ENCODE measurements at regions not wholly inside any gene's neighbourhood (a gene's known extent, or its start where the extent isn't known, plus 50 kb on each side); places are given as distances from the start of the nearest gene placed in this dataset.

GRCh38 chr20:60851826-60852704, 400.0 kb upstream of the CDH4 start:
- Histone ChIP-seq H3K4me1 (no peaks in the 10 kb centered on the region), H3K36me3 (no peaks in the 10 kb centered on the region), H3K27me3 (ENCODE audit: low read depth) (peaks cover 38% of the 10 kb centered on the region), H3K4me3 (no peak overlapping the region), H3K27ac (replicated peaks) (no peak overlapping the region), H3K9me3 (replicated peaks) (peaks cover 11% of the 10 kb centered on the region)
- peak; percentile 55 for TF ChIP-seq CTCF (IDR thresholded peaks at IDR 0.05; ENCODE audit: borderline replicate concordance)
- DNase-seq = no peak
- intact Hi-C loops (cut with micrococcal nuclease) = no loop called here

GRCh38 chr20:60857708-60858107, 394.4 kb upstream of the CDH4 start:
- intact Hi-C loops (cut with micrococcal nuclease) = no loop called here
- Histone ChIP-seq H3K9me3 (replicated peaks) (peaks cover 11% of the 10 kb centered on the region), H3K4me3 (no peak overlapping the region), H3K4me1 (no peaks in the 10 kb centered on the region), H3K36me3 (no peaks in the 10 kb centered on the region), H3K27me3 (ENCODE audit: low read depth) (peaks cover 22% of the 10 kb centered on the region), H3K27ac (replicated peaks) (no peak overlapping the region)
- TF ChIP-seq CTCF (IDR thresholded peaks at IDR 0.05; ENCODE audit: borderline replicate concordance) = no peak
- no peak for DNase-seq

- intact Hi-C loops (cut with micrococcal nuclease) = no loop called here
- H3K27ac ChIP-seq (replicated peaks) = no peak overlapping the region
- H3K9me3 ChIP-seq (replicated peaks) = no peaks in the 10 kb centered on the region
- no peak for TF ChIP-seq CTCF (IDR thresholded peaks at IDR 0.05; ENCODE audit: borderline replicate concordance)
- no peaks in the 10 kb centered on the region for H3K4me1 ChIP-seq
- no peaks in the 10 kb centered on the region for H3K36me3 ChIP-seq
- H3K4me3 ChIP-seq = no peak overlapping the region
- no peak for DNase-seq
- peaks cover 64% of the 10 kb centered on the region for H3K27me3 ChIP-seq (ENCODE audit: low read depth)
These were observed 389.5 kb upstream of the CDH4 start for GRCh38 chr20:60862601-60863000.

GRCh38 chr20:60863548-60863947, 388.5 kb upstream of the CDH4 start:
- Histone ChIP-seq H3K4me1 (no peaks in the 10 kb centered on the region), H3K9me3 (replicated peaks) (no peaks in the 10 kb centered on the region), H3K27ac (replicated peaks) (no peak overlapping the region), H3K4me3 (no peak overlapping the region), H3K36me3 (no peaks in the 10 kb centered on the region), H3K27me3 (ENCODE audit: low read depth) (peaks cover 74% of the 10 kb centered on the region)
- intact Hi-C loops (cut with micrococcal nuclease) = no loop called here
- TF ChIP-seq CTCF (IDR thresholded peaks at IDR 0.05; ENCODE audit: borderline replicate concordance) = no peak
- no peak for DNase-seq

GRCh38 chr20:60867589-60867988, 384.5 kb upstream of the CDH4 start:
- no peaks in the 10 kb centered on the region for H3K9me3 ChIP-seq (replicated peaks)
- peaks cover 10% of the 10 kb centered on the region for H3K4me1 ChIP-seq
- H3K4me3 ChIP-seq = no peak overlapping the region
- TF ChIP-seq CTCF (IDR thresholded peaks at IDR 0.05; ENCODE audit: borderline replicate concordance) = no peak
- no peaks in the 10 kb centered on the region for H3K36me3 ChIP-seq
- H3K27me3 ChIP-seq (ENCODE audit: low read depth) = peaks cover 63% of the 10 kb centered on the region
- no peak for DNase-seq
- H3K27ac ChIP-seq (replicated peaks) = no peak overlapping the region
- intact Hi-C loops (cut with micrococcal nuclease) = no loop called here
